Inflammatory macrophage (primary cell): ENCODE measurements at regions not wholly inside any gene's neighbourhood (a gene's known extent, or its start where the extent isn't known, plus 50 kb on each side); places are given as distances from the start of the nearest gene placed in this dataset.
"Not testable (repeated sequence)": the region's sequence is repeated elsewhere in the genome, so short reads cannot be mapped to it uniquely, and the experiment has no call there.

Source experiments
- DNase-seq, 2 donors: peaks; one replicate each; pipeline ENCODE4 v3.0.0-alpha.2; 2020 to 2022

- DNase-seq, result no peak
These were observed 189.3 kb downstream of the ANKRD30B start for GRCh38 chr18:14937271-14937670.

DNA sequence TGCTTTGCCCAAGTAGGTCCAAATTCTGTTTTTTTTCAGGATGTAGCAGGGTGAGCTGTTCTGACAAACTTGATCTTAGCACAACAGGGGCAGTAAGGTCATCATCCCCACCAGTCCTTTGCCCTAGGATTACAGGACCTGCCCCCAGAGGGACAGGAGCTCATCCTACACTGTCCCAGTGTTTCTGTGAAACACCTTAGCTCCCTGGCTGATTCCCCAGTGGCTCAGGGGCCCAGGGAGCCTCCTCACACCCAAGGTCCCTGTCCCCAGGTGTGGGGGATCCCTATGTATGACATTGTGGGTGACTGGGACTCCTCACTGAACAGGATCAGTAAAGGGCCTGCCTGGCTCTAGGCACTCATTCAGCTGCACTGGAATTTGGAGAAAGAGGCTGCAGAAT lies 191.2 kb downstream of the ANKRD30B start:
- DNase-seq, result no peak

DNA sequence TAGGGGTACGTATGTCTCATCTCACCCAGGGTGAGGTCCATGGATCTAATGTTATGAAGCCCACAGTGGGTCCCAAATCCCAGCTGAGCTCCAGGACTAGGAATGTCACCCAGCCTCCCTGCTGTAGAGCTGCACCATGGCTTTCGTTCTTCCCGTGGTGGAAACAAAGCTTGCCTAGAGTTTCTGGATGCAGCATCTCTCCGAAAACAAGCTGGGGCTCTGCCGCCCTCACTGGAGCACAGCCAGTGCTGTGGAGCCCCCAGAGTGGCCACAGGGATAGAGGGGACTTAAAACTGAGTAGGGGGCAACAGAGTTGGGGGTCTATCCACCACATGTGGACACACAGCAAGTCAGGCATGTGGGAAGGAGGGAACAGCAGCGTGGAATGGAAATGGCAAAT lies 192.1 kb downstream of the ANKRD30B start:
- not testable (repeated sequence) for DNase-seq

- DNase-seq, result no peak
These were observed 192.8 kb downstream of the ANKRD30B start for GRCh38 chr18:14940735-14941134.

DNA sequence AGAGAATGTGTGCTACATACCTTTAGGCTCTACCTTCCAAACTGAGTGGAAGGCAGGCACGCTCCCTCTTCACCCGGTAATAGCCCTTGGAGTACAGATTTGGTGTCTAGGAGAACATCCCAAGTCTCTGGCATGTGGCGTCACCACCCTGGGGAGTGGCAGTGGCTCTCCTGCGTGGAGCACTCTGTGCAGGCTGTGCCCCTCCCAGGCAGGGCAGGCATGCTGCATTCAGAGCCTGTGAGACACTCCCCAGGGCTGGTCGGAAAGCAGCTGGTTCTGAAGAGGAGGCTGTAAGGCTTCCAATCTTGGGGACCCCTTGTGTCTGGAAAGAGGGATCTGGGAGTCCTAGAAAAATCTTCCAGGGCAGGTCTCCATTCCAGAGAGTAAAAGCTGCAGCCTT lies 193.3 kb downstream of the ANKRD30B start:
- DNase-seq, result no peak

GRCh38 chr18:14941792-14942191 lies 193.8 kb downstream of the ANKRD30B start:
- DNase-seq, result no peak

GRCh38 chr18:14942275-14942674 lies 194.3 kb downstream of the ANKRD30B start:
- DNase-seq, result no peak

GRCh38 chr18:14943486-14943885 lies 195.5 kb downstream of the ANKRD30B start:
- DNase-seq, result no peak

DNA sequence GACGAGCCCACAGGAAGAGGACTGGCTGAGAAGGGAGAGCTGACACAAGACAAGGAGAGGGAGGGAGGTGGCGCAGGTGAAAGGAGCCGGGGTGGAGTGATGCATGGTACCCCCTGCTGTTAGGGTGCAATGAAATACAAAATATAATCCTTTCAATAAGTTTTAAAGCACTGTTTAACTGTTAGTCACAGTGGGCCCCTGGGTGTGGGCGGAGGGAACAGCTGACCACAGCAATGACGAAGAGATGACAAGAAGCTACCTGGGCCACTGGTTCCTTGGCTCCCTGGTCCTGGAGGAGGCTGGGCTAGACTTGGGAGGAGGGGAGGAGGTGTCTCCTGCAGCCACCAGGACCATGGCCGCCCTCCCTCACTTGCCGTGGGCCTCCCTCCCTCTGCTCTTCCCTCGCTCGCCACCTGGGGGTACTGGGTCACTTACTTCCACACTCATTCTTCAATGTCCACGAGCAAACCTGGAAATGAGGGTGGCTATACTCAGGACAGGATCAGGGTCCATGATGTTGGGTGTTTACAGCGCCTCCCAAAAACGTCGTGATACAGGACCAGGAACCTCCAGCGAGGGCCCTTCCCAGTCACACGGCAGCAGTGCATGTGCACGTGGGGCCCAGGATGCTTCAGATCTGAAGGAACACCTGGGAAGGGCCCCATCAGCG lies 196.1 kb downstream of the ANKRD30B start:
- DNase-seq, result no peak

DNA sequence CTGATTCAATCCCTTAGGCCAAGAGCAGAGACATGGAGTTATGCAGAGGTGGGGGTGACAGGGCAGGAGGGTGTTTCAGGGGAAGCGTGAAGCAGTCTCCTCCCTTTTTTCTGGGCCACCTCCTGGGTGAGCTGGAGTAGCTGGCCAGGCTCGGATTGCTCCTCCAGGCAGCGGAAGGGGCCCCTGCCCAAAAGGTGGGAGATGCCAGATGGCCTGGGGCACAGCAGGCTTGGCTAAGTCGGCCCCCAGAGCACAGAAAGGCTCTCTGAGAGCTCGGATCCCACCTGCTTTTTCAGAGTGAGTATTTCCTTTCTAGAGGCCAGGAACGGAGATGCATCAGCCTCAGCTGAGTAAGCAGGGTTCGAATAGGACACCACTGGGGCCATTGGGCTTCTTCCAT lies 196.9 kb downstream of the ANKRD30B start:
- DNase-seq, result no peak

DNA sequence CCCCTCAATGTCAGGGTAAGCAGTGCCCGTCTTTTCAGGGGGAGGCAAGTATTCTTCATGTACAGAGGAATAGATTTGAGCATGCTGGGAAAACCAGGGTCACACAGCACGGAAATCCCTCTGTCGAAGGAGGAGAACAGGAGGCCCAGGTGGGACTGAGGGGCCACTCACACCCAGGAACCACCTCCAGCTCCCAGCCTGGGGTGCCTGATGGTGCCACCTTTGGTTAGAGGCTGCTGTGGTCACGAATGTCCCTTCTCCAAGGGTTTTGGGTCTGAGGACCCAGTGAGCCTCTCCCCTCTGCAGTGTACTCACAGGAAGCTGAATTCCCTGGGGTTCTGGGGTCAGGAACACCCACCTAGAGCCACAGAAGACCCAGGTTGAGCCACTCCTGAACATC lies 197.3 kb downstream of the ANKRD30B start:
- DNase-seq, result no peak

GRCh38 chr18:14945984-14946383 lies 198.0 kb downstream of the ANKRD30B start:
- DNase-seq, result no peak

DNA sequence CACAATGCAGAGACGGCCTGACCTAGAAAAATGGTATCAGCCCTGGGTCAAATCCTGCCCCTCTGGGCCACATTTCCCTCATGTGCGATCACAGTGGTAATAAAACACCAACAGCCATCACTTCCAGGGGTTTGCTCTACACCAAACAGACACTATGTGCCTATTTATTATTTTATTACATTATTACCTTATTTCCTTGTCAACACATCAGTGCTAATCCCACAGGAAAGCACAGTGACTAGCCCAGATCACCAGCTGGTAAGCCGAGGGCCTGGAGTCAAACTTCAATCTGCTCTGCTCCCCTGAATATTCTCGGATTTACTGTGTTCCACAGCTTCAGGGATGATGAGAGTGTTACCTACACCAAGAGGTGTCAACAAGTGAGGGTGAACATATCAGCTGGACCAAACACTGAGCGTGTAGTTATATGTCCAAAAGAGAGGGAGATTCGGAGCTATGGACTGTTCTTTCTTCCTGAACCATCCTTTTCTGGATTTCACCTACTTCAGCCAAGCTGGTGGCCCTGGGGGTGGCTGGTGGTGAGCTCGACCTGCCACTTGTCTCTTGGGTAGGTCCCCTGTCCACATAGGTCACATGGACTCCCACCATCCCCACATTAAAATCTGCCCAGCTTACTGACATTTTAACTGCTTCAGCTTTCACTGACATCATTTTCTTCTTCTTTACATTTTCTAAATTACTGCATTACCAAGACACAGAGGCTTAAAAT lies 198.9 kb downstream of the ANKRD30B start:
- not testable (repeated sequence) for DNase-seq

DNA sequence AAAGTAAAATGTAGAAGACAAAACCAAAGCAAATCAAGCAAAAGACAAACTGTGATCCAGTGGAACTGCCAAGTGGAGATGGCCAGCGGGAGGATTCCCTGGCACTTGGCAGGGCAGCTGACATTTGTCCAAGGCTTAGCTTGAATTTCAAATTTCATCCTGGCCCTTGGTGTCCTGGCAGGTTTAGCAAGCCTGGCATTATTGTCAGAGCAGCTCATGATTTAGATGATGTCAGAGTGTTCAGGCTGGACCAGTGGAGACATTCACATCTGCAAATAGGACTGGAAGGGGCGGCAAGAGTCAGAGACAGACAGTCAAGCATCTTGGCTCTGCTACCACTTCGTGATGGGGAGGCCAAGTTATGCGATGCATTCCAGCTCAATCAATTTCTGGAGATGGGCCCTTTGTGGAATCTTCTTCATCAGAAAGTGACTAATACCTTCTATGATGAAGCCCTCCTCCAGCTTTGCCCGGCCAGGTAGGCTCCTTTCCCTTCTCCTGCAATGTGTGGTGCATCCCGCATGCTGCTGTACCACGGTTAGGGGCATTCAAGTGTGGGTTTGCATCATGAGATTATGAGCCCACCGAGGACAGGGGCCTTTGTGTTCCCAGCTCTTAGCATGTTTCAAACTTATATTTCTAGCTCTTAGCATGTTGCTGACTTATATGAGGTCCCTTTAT lies 199.7 kb downstream of the ANKRD30B start:
- DNase-seq, result no peak

- no peak for DNase-seq
These were observed 200.2 kb downstream of the ANKRD30B start for GRCh38 chr18:14948163-14948540.

- DNase-seq, result no peak
These were observed 202.1 kb downstream of the ANKRD30B start for GRCh38 chr18:14949800-14950664.

- DNase-seq, result not testable (repeated sequence)
These were observed 204.6 kb downstream of the ANKRD30B start for GRCh38 chr18:14952444-14953077.

GRCh38 chr18:14958701-14959100 lies 210.7 kb downstream of the ANKRD30B start:
- no peak for DNase-seq

GRCh38 chr18:14959550-14959949 lies 211.6 kb downstream of the ANKRD30B start:
- no peak for DNase-seq

DNA sequence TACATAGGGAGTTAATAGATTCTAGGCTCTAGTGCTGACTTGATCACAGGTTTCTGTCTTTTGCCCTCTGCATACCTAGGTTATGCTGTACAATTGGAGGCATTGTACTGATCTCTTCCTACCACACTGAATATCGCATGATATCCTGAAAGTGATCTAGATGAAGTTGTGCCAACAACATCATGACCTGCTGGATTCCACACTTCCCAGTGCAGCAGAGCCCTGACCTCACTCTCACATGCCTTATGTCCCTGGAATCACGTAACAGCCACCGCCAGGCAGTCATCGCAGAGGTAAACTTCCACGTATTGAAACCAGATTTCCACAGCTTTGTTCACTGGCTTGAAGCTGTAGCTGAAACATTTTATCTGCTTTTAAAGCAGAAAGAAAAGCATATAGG lies 214.0 kb downstream of the ANKRD30B start:
- DNase-seq, result no peak

DNA sequence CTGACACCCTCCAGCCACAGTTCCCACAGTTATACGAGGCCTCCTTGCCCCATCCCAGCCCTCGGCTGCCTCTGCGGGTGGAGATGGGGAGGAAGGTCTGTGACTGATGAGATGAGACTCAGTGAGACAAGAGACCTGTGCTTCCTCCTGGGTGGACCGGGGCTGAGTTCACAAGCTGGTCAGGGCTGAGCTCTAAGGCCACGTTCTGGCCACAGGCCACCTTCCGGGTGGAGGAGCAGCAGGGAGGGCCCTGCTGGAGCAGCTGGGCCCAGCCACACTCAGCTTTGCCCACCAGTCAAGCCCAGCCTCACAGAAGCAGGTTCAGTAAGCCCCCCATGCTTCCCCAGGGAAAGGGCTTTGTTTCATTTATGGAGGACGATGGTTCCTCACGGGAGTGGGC lies 214.7 kb downstream of the ANKRD30B start:
- DNase-seq, result no peak

DNA sequence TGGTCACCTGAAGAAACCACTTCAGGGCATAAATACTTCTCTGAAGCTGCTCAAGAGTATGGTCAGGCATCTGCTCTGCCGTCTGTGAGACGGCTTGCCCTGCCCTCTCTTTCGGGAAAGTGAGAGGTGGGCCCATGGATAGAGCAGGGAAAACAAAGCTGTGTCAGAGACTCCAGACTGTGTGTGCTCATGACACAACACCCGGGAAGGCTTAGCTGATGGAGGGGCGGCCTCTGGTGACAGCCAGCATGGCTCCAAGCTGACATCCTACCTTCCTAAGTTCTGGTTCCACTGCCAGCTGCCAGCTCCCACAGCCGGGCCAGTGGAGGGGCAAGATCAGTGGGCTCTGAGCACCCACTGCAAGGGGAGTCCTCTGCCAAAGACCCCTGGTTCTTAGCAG lies 215.3 kb downstream of the ANKRD30B start:
- no peak for DNase-seq
